Liver (tissue), 8 donors: ENCODE measurements at regions not wholly inside any gene's neighbourhood (a gene's known extent, or its start where the extent isn't known, plus 50 kb on each side); places are given as distances from the start of the nearest gene placed in this dataset.

Source experiments
- DNase-seq: peaks from one replicate; pipeline ENCODE4 v3.0.0-alpha.2; 2017; ENCODE audit warnings: low spot score
- H3K27ac ChIP-seq, 2 donors: one replicate each; pipeline ENCODE4 v1.7.0; 2013; ENCODE audit warnings: inconsistent platforms in 2 of 2, low read length in 2 of 2, control low read depth in 1 of 2, low read depth in 1 of 2, mild to moderate bottlenecking in 1 of 2
- H3K27me3 ChIP-seq, 4 donors: one replicate each; pipeline versions ENCODE4 v1.6.1 to v1.7.0; 2013; ENCODE audit warnings: low read length in 3 of 4, inconsistent platforms in 1 of 4, mild to moderate bottlenecking in 1 of 4, moderate library complexity in 1 of 4; ENCODE audit not compliant: control insufficient read depth in 4 of 4, insufficient read depth in 4 of 4
- H3K36me3 ChIP-seq, 4 donors: one replicate each; pipeline versions ENCODE4 v1.6.1 to v1.7.0; 2013; ENCODE audit warnings: low read length in 3 of 4, mild to moderate bottlenecking in 3 of 4, low read depth in 1 of 4, moderate library complexity in 1 of 4; ENCODE audit not compliant: control insufficient read depth in 4 of 4, insufficient read depth in 3 of 4
- H3K4me1 ChIP-seq, 4 donors: one replicate each; pipeline versions ENCODE4 v1.6.1 to v1.7.0; 2013; ENCODE audit warnings: low read length in 3 of 4, mild to moderate bottlenecking in 3 of 4, moderate library complexity in 1 of 4; ENCODE audit not compliant: control insufficient read depth in 4 of 4, insufficient read depth in 4 of 4
- H3K4me3 ChIP-seq, 3 donors: one replicate each; pipeline versions ENCODE4 v1.6.1 to v1.7.0; 2013; ENCODE audit warnings: low read length in 3 of 3, control low read depth in 1 of 3, low read depth in 1 of 3, mild to moderate bottlenecking in 1 of 3
- H3K9ac ChIP-seq, 2 donors: one replicate each; pipeline ENCODE4 v1.7.0; 2013; ENCODE audit warnings: low read length in 2 of 2, mild to moderate bottlenecking in 2 of 2, moderate library complexity in 2 of 2, control low read depth in 1 of 2, low read depth in 1 of 2
- H3K9me3 ChIP-seq, 4 donors: one replicate each; pipeline versions ENCODE4 v1.6.1 to v1.7.0; 2013; ENCODE audit warnings: low read length in 3 of 4; ENCODE audit not compliant: control insufficient read depth in 4 of 4
- CTCF ChIP-seq: fragments of 150-350 bp; IDR thresholded peaks from 2 replicates; pipeline ENCODE4 v1.5.1; 2017; ENCODE audit warnings: improper control_type of control experiment, low read depth, low read length; ENCODE audit not compliant: missing input control
- EGR1 ChIP-seq, 2 donors: IDR thresholded peaks; 2 replicates each; pipeline ENCODE4 v1.6.1; 2016 to 2018; ENCODE audit warnings: antibody characterized with exemption in 2 of 2, low read depth in 2 of 2
- FOXA1 ChIP-seq: IDR thresholded peaks from 2 replicates; pipeline ENCODE4 v1.6.1; 2016; ENCODE audit warnings: antibody characterized with exemption
- FOXA2 ChIP-seq: IDR thresholded peaks from 2 replicates; pipeline ENCODE4 v1.6.1; 2016; ENCODE audit warnings: antibody characterized with exemption
- GABPA ChIP-seq, 2 donors: IDR thresholded peaks in 1 of 2; conservative IDR thresholded peaks in 1 of 2; 2 replicates each; pipeline ENCODE4 v1.6.1; 2016; ENCODE audit warnings: antibody characterized with exemption in 2 of 2, mild to moderate bottlenecking in 1 of 2, moderate library complexity in 1 of 2
- HNF4A ChIP-seq, 2 donors: conservative IDR thresholded peaks; 2 replicates each; pipeline ENCODE4 v1.6.1; 2016; ENCODE audit warnings: antibody characterized with exemption in 2 of 2, mild to moderate bottlenecking in 2 of 2
- HNF4G ChIP-seq: IDR thresholded peaks from 2 replicates; pipeline ENCODE4 v1.6.1; 2016; ENCODE audit warnings: antibody characterized with exemption
- JUND ChIP-seq, 2 donors: IDR thresholded peaks; 2 replicates each; pipeline ENCODE4 v1.6.1; 2016; ENCODE audit warnings: antibody characterized with exemption in 2 of 2
- MAX ChIP-seq: IDR thresholded peaks from 2 replicates; pipeline ENCODE4 v1.6.1; 2016; ENCODE audit warnings: antibody characterized with exemption
- NR2F2 ChIP-seq: IDR thresholded peaks from 2 replicates; pipeline ENCODE4 v1.6.1; 2016; ENCODE audit warnings: antibody characterized with exemption
- RAD21 ChIP-seq, 2 donors: IDR thresholded peaks; 2 replicates each; pipeline ENCODE4 v1.6.1; 2016; ENCODE audit warnings: antibody characterized with exemption in 2 of 2, mild to moderate bottlenecking in 2 of 2
- REST ChIP-seq: IDR thresholded peaks from 2 replicates; pipeline ENCODE4 v1.6.1; 2016; ENCODE audit warnings: antibody characterized with exemption, mild to moderate bottlenecking
- RXRA ChIP-seq, 2 donors: IDR thresholded peaks; 2 replicates each; pipeline ENCODE4 v1.6.1; 2017 to 2018; ENCODE audit warnings: antibody characterized with exemption in 2 of 2, mild to moderate bottlenecking in 1 of 2
- SP1 ChIP-seq: IDR thresholded peaks from 2 replicates; pipeline ENCODE4 v1.6.1; 2018; ENCODE audit warnings: antibody characterized with exemption, mild to moderate bottlenecking
- TAF1 ChIP-seq: conservative IDR thresholded peaks from 2 replicates; pipeline ENCODE4 v1.6.1; 2016; ENCODE audit warnings: antibody characterized with exemption, mild to moderate bottlenecking
- YY1 ChIP-seq: IDR thresholded peaks from 2 replicates; pipeline ENCODE4 v1.6.1; 2016; ENCODE audit warnings: antibody characterized with exemption, mild to moderate bottlenecking
- WGBS: extraction: QIAGEN DNeasy Blood & Tissue Kit; methylation state at CpG from one replicate; pipeline ENCODE4 v1.1.7; 2013; 5-methylcytosine and 5-hydroxymethylcytosine counted together
- TF ChIP-seq, protein P1 (sequence below): IDR thresholded peaks from 2 replicates; pipeline ENCODE4 v1.6.1; 2016; ENCODE audit warnings: antibody characterized with exemption
- donor health status: healthy.
- donor health status: healthy.
- donor health status: healthy.
- donor health status: healthy.
- donor health status: healthy.

DNA sequence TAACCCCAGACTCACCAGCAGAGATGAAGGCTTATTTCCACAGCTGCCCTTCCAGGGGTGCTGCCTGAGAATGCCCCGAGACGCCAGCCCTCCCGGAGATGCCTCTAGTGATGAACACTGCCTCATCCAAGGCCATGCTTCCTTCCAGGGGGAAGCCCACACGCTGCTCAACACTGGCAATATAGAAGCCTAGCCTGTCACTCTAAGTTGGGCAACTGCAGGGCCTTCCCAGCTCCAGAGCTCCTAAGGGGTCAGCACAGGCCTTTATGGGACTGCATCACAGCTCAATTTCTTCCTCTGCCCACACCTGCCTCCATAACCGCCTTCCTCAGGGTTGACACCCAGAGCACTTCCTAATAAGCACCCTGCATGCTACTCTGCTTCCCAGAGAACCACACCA, 217.7 kb downstream of the ABHD5 start:
- H3K27ac ChIP-seq = no peak overlapping the region
- no peak for TF ChIP-seq RXRA (IDR thresholded peaks at IDR 0.05)
- TF ChIP-seq, protein P1, sequence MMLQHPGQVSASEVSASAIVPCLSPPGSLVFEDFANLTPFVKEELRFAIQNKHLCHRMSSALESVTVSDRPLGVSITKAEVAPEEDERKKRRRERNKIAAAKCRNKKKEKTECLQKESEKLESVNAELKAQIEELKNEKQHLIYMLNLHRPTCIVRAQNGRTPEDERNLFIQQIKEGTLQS = no peak
- no peak for TF ChIP-seq REST
- TF ChIP-seq SP1 = no peak
- TF ChIP-seq EGR1 (IDR thresholded peaks at IDR 0.05; ENCODE audit: low read depth in 2 of 2) = no peak
- no peak for TF ChIP-seq YY1
- TF ChIP-seq FOXA2 = no peak
- no peak for TF ChIP-seq MAX
- TF ChIP-seq TAF1 = no peak
- TF ChIP-seq FOXA1 = no peak
- no peak for TF ChIP-seq HNF4G
- TF ChIP-seq RAD21 (IDR thresholded peaks at IDR 0.05) = no peak
- TF ChIP-seq HNF4A (conservative IDR thresholded peaks at IDR 0.05) = no peak
- TF ChIP-seq NR2F2 = no peak
- no peak for TF ChIP-seq CTCF
- TF ChIP-seq GABPA (IDR thresholded peaks at IDR 0.05 in 1 of 2, conservative IDR thresholded peaks at IDR 0.05 in 1 of 2) = no peak

GRCh38 chr3:43909149-43909548, 218.4 kb downstream of the ABHD5 start:
- no peak overlapping the region for H3K9ac ChIP-seq
- H3K36me3 ChIP-seq = no peaks in the 10 kb centered on the region
- H3K27me3 ChIP-seq = no peaks in the 10 kb centered on the region
- TF ChIP-seq HNF4A (conservative IDR thresholded peaks at IDR 0.05) (no peak), JUND (IDR thresholded peaks at IDR 0.05) (no peak), EGR1 (IDR thresholded peaks at IDR 0.05; ENCODE audit: low read depth in 2 of 2) (no peak), RAD21 (IDR thresholded peaks at IDR 0.05) (no peak), NR2F2 (no peak), YY1 (no peak), FOXA2 (no peak), GABPA (IDR thresholded peaks at IDR 0.05 in 1 of 2, conservative IDR thresholded peaks at IDR 0.05 in 1 of 2) (no peak), CTCF (no peak), REST (no peak), FOXA1 (no peak)
- TF ChIP-seq, protein P1 = no peak
- H3K4me3 ChIP-seq = no peak overlapping the region
- H3K27ac ChIP-seq = no peak overlapping the region
- 85% methylated on average over 3 of the region's 3 CpGs for WGBS
- no peaks in the 10 kb centered on the region for H3K9me3 ChIP-seq
- DNase-seq = no peak
- H3K4me1 ChIP-seq = no peaks in the 10 kb centered on the region

More for the DNA sequence above, 217.7 kb downstream of the ABHD5 start:
- WGBS = 93% methylated on average over 5 of the region's 5 CpGs
- H3K36me3 ChIP-seq = no peaks in the 10 kb centered on the region
- no peaks in the 10 kb centered on the region for H3K4me1 ChIP-seq
- no peaks in the 10 kb centered on the region for H3K9me3 ChIP-seq
- H3K27me3 ChIP-seq = no peaks in the 10 kb centered on the region
- no peak overlapping the region for H3K4me3 ChIP-seq
- no peak overlapping the region for H3K9ac ChIP-seq
- DNase-seq = no peak
